PC-3 (cell line): ENCODE measurements at regions not wholly inside any gene's neighbourhood (a gene's known extent, or its start where the extent isn't known, plus 50 kb on each side); places are given as distances from the start of the nearest gene placed in this dataset.

ENCODE experiments used
- CTCF ChIP-seq: fragments of 300-600 bp; sonication (generic); conservative IDR thresholded peaks from 2 replicates; pipeline ENCODE4 v1.5.1; 2017; ENCODE audit warnings: antibody characterized with exemption, low read depth, mild to moderate bottlenecking, low read length
- EZH2 ChIP-seq: fragments of 300-600 bp; sonication (generic); IDR thresholded peaks from one replicate; pipeline ENCODE4 v1.6.1; 2017; ENCODE audit warnings: antibody characterized with exemption, mild to moderate bottlenecking, low read length; ENCODE audit not compliant: unreplicated experiment

- TF ChIP-seq CTCF (no peak), EZH2 (no peak)
Observed at GRCh38 chr7:52705768-52706167, 329.7 kb upstream of the POM121L12 start.
